ENCODE measurements at regions not wholly inside any gene's neighbourhood (a gene's known extent, or its start where the extent isn't known, plus 50 kb on each side); places are given as distances from the start of the nearest gene placed in this dataset.

GRCh38 chr7:124480821-124481290 lies 284.7 kb downstream of the GPR37 start:
- no peak for TF ChIP-seq CTCF (IDR thresholded peaks at IDR 0.05)
- peak in 1 of 6 donors; percentile 44 for DNase-seq
- Histone ChIP-seq H3K4me1 (no peaks in the 10 kb centered on the region), H3K36me3 (no peaks in the 10 kb centered on the region), H3K27ac (no peak overlapping the region), H3K9me3 (no peaks in the 10 kb centered on the region), H3K27me3 (no peaks in the 10 kb centered on the region), H3K4me3 (no peak overlapping the region)
- ATAC-seq = no peak
- 88 to 91% methylated on average over 23 of the region's 23 CpGs for WGBS, 2 donors
- no peak for FAIRE-seq
- intact Hi-C loops (cut with DNase I) = no loop called here

- Histone ChIP-seq H3K4me1 (no peaks in the 10 kb centered on the region), H3K27ac (no peak overlapping the region), H3K36me3 (no peaks in the 10 kb centered on the region), H3K27me3 (no peaks in the 10 kb centered on the region), H3K4me3 (no peak overlapping the region), H3K9me3 (no peaks in the 10 kb centered on the region)
- FAIRE-seq = no peak
- DNase-seq = peak in 1 of 6 donors; percentile 12
- intact Hi-C loops (cut with DNase I) = no loop called here
- no peak for TF ChIP-seq CTCF (IDR thresholded peaks at IDR 0.05)
- no peak for ATAC-seq
- WGBS, 2 donors = 84 to 91% methylated on average over 24 of the region's 24 CpGs
Observed at GRCh38 chr7:124480036-124480820, 285.4 kb downstream of the GPR37 start.

- no peaks in the 10 kb centered on the region for H3K9me3 ChIP-seq
- peak in 1 of 4 donors; percentile 37 for ATAC-seq
- no peaks in the 10 kb centered on the region for H3K4me1 ChIP-seq
- no peak for DNase-seq
- H3K4me3 ChIP-seq = no peak overlapping the region
- no peak for FAIRE-seq
- no peak overlapping the region for H3K27ac ChIP-seq
- no peak for TF ChIP-seq CTCF (IDR thresholded peaks at IDR 0.05)
- intact Hi-C loops (cut with DNase I) = no loop called here
- H3K27me3 ChIP-seq = no peaks in the 10 kb centered on the region
- WGBS, 2 donors = 16% methylated on average over 1 of the region's 1 CpG
- no peaks in the 10 kb centered on the region for H3K36me3 ChIP-seq
Observed at GRCh38 chr7:124462249-124462648, 303.3 kb downstream of the GPR37 start.

- WGBS, 2 donors = 42 to 43% methylated on average over 2 of the region's 2 CpGs
- ATAC-seq (no peak), FAIRE-seq (no peak), DNase-seq (no peak)
- no peaks in the 10 kb centered on the region for H3K9me3 ChIP-seq
- no peak overlapping the region for H3K4me3 ChIP-seq
- intact Hi-C loops (cut with DNase I) = no loop called here
- no peaks in the 10 kb centered on the region for H3K4me1 ChIP-seq
- no peak for TF ChIP-seq CTCF (IDR thresholded peaks at IDR 0.05)
- no peaks in the 10 kb centered on the region for H3K36me3 ChIP-seq
- no peaks in the 10 kb centered on the region for H3K27me3 ChIP-seq
- H3K27ac ChIP-seq = no peak overlapping the region
Observed at GRCh38 chr7:124460555-124460954, 305.0 kb downstream of the GPR37 start.

- Histone ChIP-seq H3K27ac (peak overlapping the region in 3 of 4 donors; percentile 16 to 37 (median 18)), H3K4me3 (no peak overlapping the region), H3K9me3 (no peaks in the 10 kb centered on the region), H3K4me1 (no peaks in the 10 kb centered on the region), H3K36me3 (no peaks in the 10 kb centered on the region), H3K27me3 (no peaks in the 10 kb centered on the region)
- DNase-seq = no peak
- TF ChIP-seq CTCF (IDR thresholded peaks at IDR 0.05) = no peak
- 65 to 83% methylated on average over 1 of the region's 1 CpG for WGBS, 2 donors
- no peak for FAIRE-seq
- no peak for ATAC-seq
- intact Hi-C loops (cut with DNase I) = no loop called here
Observed at GRCh38 chr7:124460056-124460450, 305.5 kb downstream of the GPR37 start.

Measured in pancreas (tissue), 10 donors.